ENCODE measurements at regions not wholly inside any gene's neighbourhood (a gene's known extent, or its start where the extent isn't known, plus 50 kb on each side); places are given as distances from the start of the nearest gene placed in this dataset.

DNA sequence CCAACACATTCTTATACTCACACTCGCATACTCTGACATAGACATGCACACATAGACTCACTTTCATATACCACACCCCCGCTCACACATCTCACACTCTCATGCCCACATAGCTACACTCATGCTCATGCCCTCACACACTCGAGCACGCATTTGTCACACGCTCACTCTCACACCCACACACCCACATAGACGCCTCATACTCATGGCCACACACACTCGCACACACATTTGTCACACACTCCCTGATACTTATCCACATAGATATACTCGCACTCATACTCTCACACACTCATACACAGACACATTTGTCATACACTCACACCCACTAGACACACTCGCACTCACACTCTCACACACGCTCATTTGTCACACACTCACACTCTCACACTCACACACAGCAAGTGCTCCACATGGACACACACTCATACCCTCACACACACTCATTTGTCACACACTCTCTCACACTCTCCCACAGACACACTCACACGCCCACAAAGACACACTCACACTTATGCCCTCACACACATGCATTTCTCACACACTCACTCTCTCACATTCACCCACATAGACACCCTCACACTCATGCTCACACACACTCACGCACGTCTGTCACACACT is 50.9 kb downstream of the TNP1 start:
- no peak for DNase-seq

DNA sequence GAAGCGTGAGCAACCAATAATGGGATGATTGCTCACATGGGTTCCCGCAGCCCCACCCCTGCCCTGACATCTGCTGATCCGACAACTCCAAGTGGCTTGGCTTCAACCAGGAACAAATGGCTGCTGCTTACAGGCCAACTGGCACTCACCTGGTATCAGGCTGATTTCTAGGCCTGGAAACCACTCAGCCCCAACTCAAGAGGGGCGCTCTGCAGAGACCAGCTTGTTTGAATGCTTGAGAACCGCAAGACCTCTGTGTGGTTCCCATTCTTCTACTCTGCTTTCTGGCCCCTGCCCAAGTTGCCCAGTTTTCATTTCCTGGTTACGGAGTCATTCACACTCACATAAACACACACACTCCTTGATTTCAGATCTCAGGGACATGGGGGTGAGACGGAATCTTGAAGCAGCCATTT is 52.0 kb downstream of the TNP1 start:
- DNase-seq, result peak; percentile 61

DNA sequence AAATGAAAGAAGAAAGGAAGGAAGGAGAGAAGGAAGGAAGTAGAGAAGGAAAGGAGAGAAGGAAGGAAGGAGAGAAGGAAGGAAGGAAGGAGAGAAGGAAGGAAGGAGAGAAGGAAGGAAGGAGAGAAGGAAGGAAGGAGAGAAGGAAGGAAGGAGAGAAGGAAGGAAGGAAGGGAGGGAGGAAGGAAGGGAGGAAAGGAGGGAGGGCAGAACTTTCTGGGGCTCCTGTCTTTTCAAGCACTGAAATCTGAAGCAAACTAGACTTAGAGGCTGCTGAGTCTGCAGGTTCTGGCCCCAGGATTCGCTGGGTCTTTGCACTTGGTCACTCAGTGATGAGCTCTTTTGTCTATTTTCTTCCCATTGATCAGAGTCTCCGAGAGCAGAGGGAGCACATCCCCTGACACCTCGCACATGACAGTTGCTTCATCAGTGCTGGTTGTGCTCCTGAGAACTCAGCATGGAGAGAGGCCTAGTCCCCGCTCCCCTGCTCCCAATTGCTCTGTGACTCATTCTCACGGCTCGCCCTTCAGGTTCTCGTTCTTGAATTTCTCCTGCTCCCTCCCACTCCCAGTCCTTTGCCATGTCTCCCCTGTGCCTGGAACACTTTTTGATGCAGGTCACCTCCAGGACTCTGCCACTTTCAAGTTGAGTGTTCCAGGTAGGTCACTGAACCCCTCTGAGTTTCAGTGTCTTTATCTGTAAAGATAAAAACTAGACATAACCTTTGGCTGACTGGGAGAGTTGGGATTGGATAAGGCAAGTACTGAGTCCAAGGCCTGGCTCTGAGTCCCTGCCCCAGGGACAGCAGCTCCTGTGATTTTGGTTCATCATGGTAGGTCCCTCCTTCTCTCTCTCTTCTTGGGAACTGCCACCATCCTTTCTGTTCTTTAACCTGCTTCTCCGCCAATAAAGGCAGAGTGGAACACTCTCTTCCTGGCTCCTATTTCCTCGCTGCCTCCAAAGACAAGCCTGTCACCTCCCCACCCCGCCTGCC is 55.2 kb downstream of the TNP1 start:
- no peak for DNase-seq

DNA sequence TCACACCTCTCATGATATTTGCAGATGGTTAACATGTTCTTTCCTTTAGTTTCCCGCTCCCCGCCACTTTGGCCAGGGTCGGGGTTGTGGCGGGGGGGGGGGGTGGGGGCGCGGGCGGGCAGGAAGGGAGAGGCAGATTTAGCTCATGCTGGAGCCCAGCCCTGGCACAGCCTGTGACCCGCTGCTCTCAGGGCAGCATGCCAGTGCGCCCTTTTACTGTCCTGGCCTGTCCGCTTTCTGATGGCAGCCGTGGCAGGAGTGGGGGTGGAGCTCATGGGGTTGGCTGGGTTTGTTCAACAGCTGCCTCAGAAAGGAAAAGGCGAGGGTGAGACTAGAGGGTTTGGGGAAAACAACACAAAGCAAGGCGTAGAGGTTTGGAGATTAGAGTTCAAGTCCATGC is 56.1 kb downstream of the TNP1 start:
- no peak for DNase-seq

DNA sequence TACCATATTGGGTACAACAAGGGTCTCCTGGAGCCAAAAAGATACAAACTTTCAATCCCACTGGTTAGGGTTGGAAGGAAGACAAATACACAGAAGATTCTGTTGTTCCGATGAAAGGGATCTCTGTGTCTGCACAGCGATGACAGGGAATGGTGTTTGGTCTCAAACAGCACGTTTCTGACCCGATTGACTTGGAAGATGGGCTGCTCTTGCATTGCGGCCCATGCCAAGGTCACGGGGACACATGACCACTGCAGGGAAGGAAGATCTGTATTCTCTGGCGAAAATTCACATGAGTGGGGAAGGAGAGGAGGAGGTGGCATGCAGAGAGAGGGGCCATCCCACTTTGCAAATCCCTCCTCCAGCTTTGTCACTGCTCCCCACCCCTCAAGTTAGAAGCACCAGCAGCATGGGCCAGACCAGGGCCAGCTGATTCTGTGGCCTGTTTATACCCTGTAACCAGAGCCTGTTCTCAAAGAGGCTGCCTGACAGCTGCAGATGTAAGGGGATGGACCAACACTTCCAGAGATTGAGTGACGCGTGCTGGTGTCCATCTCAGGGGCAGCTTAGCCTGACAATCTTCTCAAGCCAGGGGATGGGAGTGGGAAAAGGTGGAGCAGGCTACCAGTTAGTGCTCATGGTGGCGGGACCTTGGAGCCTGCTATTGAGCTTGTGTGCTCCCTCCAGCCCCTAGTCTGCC is 57.2 kb downstream of the TNP1 start:
- DNase-seq, result no peak

DNA sequence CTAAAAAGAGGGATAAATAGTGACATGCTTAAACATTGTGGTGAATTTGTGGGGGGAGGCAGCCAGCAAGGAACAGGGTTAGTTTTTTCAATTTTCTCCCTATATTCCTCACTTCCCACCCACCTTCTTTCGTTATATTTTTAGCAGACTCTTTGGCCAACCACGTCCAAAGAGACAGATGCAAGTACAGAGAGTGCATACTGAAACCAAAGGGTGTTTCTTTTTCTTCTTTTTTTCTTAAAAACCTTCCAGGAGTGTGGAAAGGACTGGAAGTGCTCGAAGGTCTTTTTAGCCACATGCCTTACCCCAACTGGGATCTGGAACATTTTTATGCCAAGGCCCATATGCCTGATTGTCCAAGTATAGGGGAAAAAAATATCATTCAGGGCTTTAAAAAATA is 59.0 kb downstream of the TNP1 start:
- DNase-seq, result no peak

DNA sequence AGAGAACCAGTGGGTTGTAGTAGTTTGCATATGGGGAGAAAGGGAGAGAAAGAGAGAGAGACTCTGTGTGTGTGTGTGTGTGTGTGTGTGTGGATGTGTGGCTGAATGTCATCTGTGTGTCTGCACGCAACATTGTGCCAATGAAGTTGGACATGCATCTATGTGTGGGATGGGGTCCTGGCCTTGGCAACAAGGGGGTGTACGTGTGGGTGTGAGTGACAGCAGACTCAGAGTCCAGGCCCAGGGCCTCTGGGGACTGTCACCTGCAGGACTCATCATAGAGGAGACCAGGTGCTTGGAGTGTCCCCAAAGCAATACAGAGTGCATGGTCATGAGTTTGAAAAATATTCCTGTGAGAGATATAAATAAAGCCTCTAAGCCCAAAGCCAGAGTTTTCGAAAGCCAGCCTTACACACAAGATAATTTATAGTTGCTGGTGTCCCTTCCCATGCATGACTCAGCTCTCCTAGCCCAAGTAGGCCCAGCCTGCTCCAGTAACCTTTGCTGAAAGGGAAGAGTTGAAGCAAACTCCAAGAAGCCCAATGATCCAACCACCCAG is 59.9 kb downstream of the TNP1 start:
- DNase-seq, result peak; percentile 19

DNA sequence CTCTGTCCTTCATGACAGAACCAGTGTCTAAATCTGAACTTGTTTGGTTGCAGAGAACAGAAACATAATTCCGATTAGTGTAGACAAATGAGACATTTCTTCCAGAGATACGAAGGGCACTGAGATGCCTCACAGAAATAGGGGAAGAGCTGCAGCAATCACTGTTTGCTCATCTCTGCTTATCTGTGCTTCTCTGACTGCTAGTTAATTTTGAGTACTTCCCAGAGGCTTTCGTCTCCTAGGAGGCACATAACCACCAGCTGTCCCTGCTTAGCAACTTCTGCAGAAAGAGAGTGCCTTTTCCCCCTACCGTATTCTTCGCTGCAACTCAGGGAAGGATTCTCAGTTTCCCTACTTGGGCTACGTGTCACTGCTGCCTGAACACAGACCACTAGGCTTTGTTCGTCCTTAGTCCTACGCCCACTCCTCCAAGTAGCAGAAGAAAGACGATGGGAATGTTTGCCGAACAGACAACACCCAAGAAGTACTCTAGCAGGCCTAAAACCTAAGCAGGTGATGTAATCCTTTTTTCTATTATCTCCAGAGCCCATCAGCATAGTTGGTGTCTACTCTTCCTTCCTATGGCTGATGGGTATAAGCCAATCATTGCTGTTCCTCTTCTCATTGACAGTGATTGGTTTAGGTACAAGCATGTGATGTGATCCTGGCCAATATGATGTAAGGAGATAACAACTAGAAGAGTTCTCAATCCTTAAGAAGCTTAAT is 63.6 kb downstream of the TNP1 start:
- DNase-seq, result no peak

DNA sequence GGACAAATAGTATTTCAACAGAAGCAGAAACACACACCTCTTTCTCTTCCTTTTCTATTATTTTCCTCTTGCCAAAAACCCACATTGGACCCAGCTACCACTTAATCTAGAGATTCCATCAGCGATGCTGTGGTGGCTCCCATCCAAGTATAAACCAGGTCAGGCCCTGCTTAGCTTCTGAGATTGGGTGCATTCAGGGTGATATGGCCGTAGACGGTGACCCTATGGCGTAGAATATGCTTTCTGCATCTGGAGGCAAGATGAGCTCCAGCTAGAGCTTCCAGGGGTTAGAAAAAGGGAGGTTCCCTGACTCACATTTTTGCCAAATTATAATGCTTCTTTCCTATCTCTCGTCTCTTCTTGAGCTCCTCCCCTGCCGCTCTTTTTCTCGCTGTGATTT is 66.5 kb downstream of the TNP1 start:
- DNase-seq, result no peak

DNA sequence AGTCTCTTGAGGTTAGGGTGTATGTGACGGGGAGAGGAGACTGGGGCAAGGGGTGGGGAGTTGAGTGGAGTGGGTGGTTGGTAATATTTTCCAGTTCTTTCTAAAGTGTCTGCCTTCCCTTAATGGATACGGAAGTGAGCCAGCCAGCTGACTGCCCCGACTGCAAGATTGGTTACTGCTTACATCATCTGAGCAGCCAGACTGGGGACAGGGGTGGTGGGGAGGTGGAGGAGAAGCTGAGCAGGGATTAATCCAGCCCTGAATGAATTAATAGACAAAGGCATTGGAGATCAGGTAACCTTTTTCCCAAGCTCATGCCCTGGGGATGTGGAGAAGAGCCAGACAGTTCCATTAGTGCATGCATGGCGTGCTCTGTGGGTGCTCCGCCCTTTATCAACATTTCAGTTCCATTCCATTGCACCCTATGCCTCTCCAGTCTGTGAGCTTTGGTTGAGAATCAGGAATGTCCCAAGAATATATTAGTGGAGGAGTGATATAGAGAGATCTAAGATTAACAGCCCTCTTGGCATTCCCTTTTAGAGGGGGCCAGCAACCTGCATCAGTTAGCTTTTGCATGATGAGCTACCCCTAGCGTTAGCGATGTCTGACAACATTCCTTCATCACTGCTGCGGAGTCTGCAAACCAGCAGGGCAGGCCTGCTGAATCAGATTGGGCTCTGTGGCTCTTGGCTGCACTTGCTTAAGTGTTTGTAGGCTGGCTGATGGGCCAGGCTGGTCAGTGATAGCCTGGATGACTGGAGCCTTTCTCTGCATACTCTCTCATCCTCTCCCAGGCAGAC is 67.4 kb downstream of the TNP1 start:
- peak; percentile 81 for DNase-seq

DNA sequence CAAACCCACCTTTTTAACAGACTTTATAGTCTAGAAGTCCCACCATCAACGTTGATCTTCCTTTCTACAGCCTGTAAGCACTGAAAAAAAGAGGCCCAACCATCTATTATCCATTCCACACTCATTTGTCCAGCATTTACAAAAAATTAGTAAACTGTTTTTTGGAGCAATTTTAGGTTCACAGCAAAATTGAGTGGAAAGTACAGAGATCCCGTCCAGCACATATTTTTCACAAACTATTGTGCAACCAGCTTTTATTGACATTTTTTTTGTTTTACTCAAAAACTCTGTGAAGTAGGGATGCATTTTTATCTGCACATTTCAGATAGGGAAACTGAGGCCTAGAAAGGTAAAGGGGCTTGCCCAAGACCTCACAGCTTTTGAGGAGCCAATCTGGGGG is 68.6 kb downstream of the TNP1 start:
- DNase-seq, result no peak

DNA sequence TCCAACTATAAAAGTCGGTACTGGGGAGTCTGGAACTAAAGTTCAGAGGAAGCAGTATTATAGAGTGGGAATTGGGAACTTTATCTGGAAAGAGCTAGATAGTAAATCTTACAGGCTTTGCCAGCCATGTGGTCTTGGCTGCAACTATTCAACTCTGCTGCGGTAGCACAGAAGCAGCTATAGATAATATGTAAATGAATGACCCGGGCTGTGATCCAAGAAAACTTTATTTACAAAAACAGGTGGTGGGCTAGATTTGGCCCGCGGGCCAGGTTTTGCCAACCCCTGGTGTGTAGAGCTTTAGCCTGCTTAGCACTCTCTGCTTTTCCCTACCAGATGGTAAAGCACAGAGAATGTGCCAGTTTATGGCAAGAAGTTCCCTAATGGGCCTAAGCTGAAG is 70.8 kb downstream of the TNP1 start:
- no peak for DNase-seq

DNA sequence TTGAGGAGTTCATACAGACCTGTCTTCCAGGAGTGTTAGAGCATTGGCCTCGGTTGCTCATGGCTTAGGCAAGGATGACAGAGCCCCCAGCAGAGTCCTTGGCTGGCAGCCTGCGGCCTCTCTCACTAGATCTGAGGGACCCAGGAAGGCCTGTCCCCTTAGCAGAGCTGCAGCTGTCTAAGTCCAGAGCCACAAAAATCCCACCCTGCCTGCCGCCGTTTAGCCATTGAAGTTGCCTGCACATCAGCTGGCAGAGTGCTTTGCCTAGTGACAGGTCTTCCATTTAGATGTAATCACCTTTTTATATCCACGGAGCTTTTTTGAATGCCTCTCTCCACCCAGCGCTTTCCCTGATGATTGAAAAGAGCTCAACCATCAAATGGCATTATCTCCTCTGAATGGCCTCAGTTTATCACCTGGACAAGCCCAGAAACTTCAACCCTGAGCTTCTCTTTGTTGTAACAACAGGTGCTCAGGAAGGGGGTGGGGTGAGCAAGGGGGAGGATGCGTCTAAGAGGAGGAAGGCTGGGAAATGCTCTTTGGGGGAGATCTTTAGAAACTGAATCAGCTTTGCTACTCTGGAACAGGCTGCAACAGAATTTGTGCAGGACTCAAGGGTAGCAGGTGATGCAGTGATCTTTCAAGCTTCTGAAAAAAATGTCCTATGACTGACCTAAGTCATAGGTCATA is 71.9 kb downstream of the TNP1 start:
- no peak for DNase-seq

DNA sequence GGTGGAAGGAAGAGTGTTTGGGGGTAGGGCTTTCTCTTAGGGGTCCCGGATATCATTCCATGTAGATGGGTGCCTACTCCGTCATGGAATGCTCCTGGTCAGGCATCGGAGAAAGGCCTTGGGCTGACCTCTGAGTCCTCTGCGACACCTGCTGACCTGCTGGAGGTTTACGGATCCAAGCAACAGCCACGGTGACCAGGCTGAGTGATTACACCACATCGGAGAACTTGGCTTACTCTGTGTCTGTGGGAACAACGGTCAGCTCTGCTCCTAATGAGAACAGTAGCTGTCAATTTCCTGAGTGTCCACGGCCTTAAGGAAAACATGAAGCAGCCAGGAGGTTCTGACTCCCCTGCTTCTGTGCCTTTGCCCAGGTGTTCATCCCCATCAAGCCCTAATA is 73.2 kb downstream of the TNP1 start:
- no peak for DNase-seq

DNA sequence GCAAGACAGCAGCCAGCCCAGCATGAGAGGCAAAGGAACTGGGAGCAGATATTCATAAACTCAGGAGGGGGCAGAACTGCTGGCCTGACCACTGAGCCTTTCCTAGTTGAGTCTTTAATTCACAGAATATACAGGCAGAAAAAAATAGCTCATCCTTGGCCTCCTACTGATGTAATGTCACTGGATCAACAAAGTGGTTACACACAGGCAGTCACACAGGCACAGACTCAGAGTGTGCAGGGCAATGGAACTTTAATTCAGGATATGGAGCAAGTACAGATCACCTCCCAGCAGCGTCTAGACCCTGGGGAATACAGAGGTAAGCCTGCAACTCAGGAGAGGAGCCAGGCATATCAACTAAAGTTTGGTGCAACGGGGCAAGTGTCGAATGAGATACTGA is 75.4 kb downstream of the TNP1 start:
- no peak for DNase-seq

DNA sequence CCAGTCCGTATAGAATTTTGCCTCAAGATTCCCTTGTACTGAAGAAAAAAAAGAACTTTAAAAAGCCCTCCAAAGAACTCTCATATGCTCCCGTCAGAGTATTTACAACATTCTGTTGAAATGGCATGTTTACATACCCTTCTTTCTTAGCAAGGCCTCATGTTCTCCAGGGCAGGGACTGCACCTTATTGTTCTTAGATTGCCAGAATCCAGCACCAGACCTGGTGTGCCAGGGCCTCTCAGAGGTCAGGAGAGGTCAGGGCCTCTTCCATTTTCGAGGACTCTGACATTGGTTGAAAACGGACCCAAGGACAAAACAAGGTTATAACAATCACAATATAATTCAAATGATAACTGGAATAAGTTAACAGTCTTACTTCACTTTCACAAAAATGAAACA is 78.2 kb downstream of the TNP1 start:
- DNase-seq, result no peak

DNA sequence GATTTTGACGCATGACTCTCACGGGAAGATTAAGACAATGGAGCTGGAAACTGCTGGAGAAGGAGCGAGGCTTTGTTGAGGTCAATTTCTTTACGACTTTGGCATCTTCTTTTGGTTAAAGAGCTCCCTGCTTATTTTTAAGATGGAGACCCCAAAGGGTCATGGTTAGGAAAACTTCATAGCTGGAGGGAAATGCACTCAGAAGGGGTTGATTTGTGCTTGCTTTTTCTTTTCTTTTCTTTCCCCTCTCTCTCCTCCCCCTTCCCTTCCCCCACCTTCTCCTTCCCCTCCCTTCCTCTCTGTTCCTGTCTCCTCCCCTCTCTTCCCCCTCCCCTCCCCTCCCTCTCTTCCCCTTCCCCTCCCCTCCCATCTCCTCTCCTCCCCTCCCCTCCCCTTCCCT is 79.0 kb downstream of the TNP1 start:
- no peak for DNase-seq

DNA sequence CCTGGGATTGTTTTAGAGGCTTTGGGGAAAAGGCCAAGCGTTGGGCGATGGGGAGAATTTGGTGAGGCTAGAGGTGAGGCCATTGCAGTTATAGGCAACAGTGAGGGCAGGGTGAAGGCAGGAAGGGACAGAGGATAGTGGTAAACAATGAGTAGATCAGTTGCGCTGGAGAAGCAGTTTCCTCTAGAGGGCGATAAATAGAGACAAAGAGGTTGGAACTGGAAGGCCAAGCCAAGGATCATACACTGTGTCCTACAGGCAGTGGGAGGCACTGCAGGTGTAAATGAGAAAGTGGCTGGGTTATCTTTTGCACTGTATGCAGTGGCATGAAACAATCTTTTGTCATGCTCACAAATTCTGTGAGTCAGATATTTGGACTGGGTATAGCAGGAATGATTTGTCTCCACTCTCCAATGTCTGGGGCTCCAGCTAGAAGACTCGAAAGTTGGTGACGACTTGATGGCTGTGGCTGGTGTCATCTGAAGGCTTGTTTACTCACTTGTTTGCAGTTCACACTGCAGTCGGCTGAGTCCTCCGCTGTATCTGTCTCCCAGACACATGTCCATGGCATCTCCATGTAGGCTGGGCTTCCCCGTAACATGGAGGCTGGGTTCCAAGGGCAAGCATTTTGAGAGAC is 82.1 kb downstream of the TNP1 start:
- DNase-seq, result peak; percentile 65

DNA sequence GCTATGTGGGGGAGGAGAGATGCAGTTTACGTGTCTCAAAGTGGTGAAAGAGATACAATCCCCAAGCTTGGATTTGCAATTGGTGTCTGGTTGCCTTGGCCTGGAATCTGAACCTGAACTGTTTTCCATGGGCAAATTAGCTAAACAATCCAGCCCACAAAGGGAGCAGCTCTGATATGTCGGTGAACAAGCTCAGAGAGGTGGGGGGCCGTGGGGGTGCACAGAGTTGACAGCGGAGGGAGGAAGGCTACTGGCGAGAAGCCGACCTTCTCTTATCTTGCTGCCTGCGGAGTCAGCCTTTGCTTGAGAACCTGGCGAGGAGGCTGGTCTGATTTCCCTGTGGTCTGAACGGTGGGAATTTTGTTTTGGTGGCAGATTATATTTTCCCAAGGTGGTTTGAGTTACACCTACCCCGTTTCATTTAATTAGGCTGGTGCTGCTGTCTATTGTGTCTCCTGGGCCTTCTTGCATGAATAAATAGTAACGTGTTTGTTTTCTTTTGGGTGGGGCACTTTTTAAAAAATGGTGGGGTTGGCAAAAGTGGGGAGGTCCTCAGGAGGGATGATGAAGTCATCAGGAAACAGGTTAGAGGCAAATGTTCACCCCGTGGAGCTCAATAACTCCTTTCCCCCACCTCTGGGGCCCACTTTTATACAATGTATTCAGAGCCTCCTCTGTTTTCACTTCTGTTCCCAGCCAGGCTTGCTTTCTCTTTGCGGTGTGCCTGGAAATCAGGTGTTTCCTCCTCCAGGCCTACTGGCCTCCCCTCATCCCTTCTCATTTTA is 80.9 kb upstream of the IGFBP5 start:
- DNase-seq, result no peak

DNA sequence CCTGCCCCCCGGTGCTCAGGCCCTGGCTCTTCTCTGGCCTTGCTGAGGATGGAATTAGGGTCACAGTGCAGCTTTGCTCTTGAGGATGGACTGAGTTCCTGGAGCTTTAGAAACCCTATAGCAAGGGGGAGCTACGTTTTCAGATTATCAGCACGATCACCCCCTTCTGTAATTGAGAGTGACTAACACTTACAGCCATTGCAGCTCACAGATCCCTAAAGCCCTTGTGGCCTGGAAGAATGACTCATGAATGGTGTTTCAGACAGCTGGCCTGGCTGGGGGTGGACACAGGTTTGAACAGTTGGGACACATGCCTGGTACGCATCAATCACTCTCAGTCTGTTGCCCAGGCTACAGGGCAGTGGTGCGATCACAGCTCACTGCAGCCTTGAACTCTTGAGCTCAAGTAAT is 79.7 kb upstream of the IGFBP5 start:
- peak; percentile 92 for DNase-seq
